22Rv1 (cell line): ENCODE measurements at regions not wholly inside any gene's neighbourhood (a gene's known extent, or its start where the extent isn't known, plus 50 kb on each side); places are given as distances from the start of the nearest gene placed in this dataset.

Experiments
- CTCF ChIP-seq: fragments of 450-650 bp; IDR thresholded peaks from 2 replicates; pipeline ENCODE4 v1.5.1; 2017; ENCODE audit warnings: mild to moderate bottlenecking
- ZFX ChIP-seq: fragments of 450-650 bp; IDR thresholded peaks from 2 replicates; pipeline ENCODE4 v1.6.1; 2017; ENCODE audit warnings: antibody characterized with exemption, borderline replicate concordance

GRCh38 chr9:118536153-118536552 lies 832.0 kb downstream of the TLR4 start:
- no peak for TF ChIP-seq CTCF
- no peak for TF ChIP-seq ZFX
